ENCODE measurements at regions not wholly inside any gene's neighbourhood (a gene's known extent, or its start where the extent isn't known, plus 50 kb on each side); places are given as distances from the start of the nearest gene placed in this dataset.

GRCh38 chr2:186032102-186032738 is 293.6 kb downstream of the FSIP2 start:
- DNase-seq (ENCODE audit: low read depth) = no peak
- no peak overlapping the region for H3K4me3 ChIP-seq (ENCODE audit: low read length)
- TF ChIP-seq CTCF (conservative IDR thresholded peaks at IDR 0.05; ENCODE audit: low read length) = no peak

- DNase-seq (ENCODE audit: low read depth) = no peak
- TF ChIP-seq CTCF (conservative IDR thresholded peaks at IDR 0.05; ENCODE audit: low read length) = no peak
- H3K4me3 ChIP-seq (ENCODE audit: low read length) = no peak overlapping the region
Measured at GRCh38 chr2:186032930-186033329, 294.3 kb downstream of the FSIP2 start.

- no peak overlapping the region for H3K4me3 ChIP-seq (ENCODE audit: low read length)
- no peak for DNase-seq (ENCODE audit: low read depth)
Measured at GRCh38 chr2:186033541-186033940, 294.9 kb downstream of the FSIP2 start.

GRCh38 chr2:186036862-186037449 is 298.4 kb downstream of the FSIP2 start:
- H3K4me3 ChIP-seq (ENCODE audit: low read length) = no peak overlapping the region
- no peak for DNase-seq (ENCODE audit: low read depth)
- no peak for TF ChIP-seq CTCF (conservative IDR thresholded peaks at IDR 0.05; ENCODE audit: low read length)

More at GRCh38 chr2:186033541-186033940, 294.9 kb downstream of the FSIP2 start:
- TF ChIP-seq CTCF (conservative IDR thresholded peaks at IDR 0.05; ENCODE audit: low read length) = no peak

GRCh38 chr2:186042207-186043028 is 303.8 kb downstream of the FSIP2 start:
- no peak for TF ChIP-seq CTCF (conservative IDR thresholded peaks at IDR 0.05; ENCODE audit: low read length)
- DNase-seq (ENCODE audit: low read depth) = no peak
- H3K4me3 ChIP-seq (ENCODE audit: low read length) = no peak overlapping the region

GRCh38 chr2:186044761-186045160 is 306.2 kb downstream of the FSIP2 start:
- H3K4me3 ChIP-seq (ENCODE audit: low read length) = no peak overlapping the region
- no peak for TF ChIP-seq CTCF (conservative IDR thresholded peaks at IDR 0.05; ENCODE audit: low read length)

More at GRCh38 chr2:186044761-186045160, 306.2 kb downstream of the FSIP2 start:
- no peak for DNase-seq (ENCODE audit: low read depth)
